SU-DHL-6 (cell line): ENCODE measurements at regions not wholly inside any gene's neighbourhood (a gene's known extent, or its start where the extent isn't known, plus 50 kb on each side); places are given as distances from the start of the nearest gene placed in this dataset.

Source experiments
- H2AFZ ChIP-seq: fragments of 200-600 bp; sonication (generic); 2 replicates; pipeline ENCODE4 v1.6.1; 2014; ENCODE audit warnings: low read depth, mild to moderate bottlenecking, moderate library complexity, mixed read lengths, antibody characterized with exemption, low read length; ENCODE audit not compliant: severe bottlenecking
- H3F3A ChIP-seq: fragments of 200-600 bp; shearing (Covaris generic); 2 replicates; pipeline ENCODE4 v1.6.0; 2016; ENCODE audit warnings: antibody characterized with exemption, mild to moderate bottlenecking; ENCODE audit not compliant: insufficient read depth
- H3K27ac ChIP-seq: fragments of 200-600 bp; sonication (generic); 2 replicates; pipeline ENCODE4 v1.5.1; 2016; ENCODE audit warnings: low read depth, mild to moderate bottlenecking, low read length, moderate library complexity, mixed read lengths
- H3K27me3 ChIP-seq: fragments of 200-600 bp; sonication (generic), shearing (Covaris generic); 2 replicates; pipeline ENCODE4 v1.6.0; 2014; ENCODE audit warnings: mild to moderate bottlenecking, low read length
- H3K36me3 ChIP-seq: fragments of 200-600 bp; sonication (generic); 2 replicates; pipeline ENCODE4 v1.6.1; 2014; ENCODE audit warnings: mild to moderate bottlenecking, low read length, mixed read lengths
- H3K4me2 ChIP-seq: fragments of 300-600, 200-600 bp; shearing (Covaris generic), sonication (generic); 2 replicates; pipeline ENCODE4 v1.6.0; 2014; ENCODE audit warnings: low read length, low read depth, mild to moderate bottlenecking; ENCODE audit not compliant: poor library complexity, severe bottlenecking
- H3K4me3 ChIP-seq: fragments of 200-600 bp; sonication (generic); 2 replicates; pipeline ENCODE4 v1.5.1; 2014; ENCODE audit warnings: antibody characterized with exemption, low read length, mild to moderate bottlenecking, mixed read lengths; ENCODE audit not compliant: insufficient read depth, poor library complexity, severe bottlenecking
- H3K79me2 ChIP-seq: fragments of 200-600 bp; sonication (generic); 2 replicates; pipeline ENCODE4 v1.6.1; 2014; ENCODE audit warnings: mild to moderate bottlenecking, low read length, moderate library complexity; ENCODE audit not compliant: insufficient read depth
- H3K9ac ChIP-seq: fragments of 200-600 bp; sonication (generic); 2 replicates; pipeline ENCODE4 v1.7.0; 2014; ENCODE audit warnings: mild to moderate bottlenecking, low read length
- H3K9me2 ChIP-seq: fragments of 200-600 bp; sonication (generic); replicated peaks from 2 replicates; pipeline ENCODE4 v1.6.1; 2014; ENCODE audit warnings: low read length; ENCODE audit not compliant: insufficient read depth
- H3K9me3 ChIP-seq: fragments of 200-600 bp; sonication (generic); 2 replicates; pipeline ENCODE4 v1.6.1; 2014; ENCODE audit warnings: low read length, mixed read lengths; ENCODE audit not compliant: insufficient read depth
- H4K20me1 ChIP-seq: fragments of 200-600 bp; sonication (generic); 2 replicates; pipeline ENCODE4 v1.6.1; 2014; ENCODE audit warnings: low read depth, mild to moderate bottlenecking, antibody characterized with exemption, low read length, moderate library complexity, mixed read lengths
- EZH2phosphoT487 ChIP-seq: fragments of 200-600 bp; sonication (generic), shearing (Covaris generic); conservative IDR thresholded peaks from 2 replicates; pipeline ENCODE4 v1.6.1; 2018; ENCODE audit warnings: mild to moderate bottlenecking, antibody characterized with exemption, low read length, moderate library complexity, mixed read lengths
- TF ChIP-seq, protein P1 (sequence below): fragments of 200-600 bp; sonication (generic); IDR thresholded peaks from one replicate; pipeline ENCODE4 v1.5.1; 2017; ENCODE audit warnings: antibody characterized with exemption, mild to moderate bottlenecking, low read length, moderate library complexity; ENCODE audit not compliant: insufficient read depth, poor library complexity, severe bottlenecking

GRCh38 chr5:175305251-175305650 is 138.7 kb downstream of the DRD1 start:
- Histone ChIP-seq H3F3A (no peaks in the 10 kb centered on the region), H3K9me3 (no peaks in the 10 kb centered on the region), H3K4me2 (no peak overlapping the region), H2AFZ (no peak overlapping the region), H3K9me2 (no peaks in the 10 kb centered on the region), H3K27me3 (no peaks in the 10 kb centered on the region), H4K20me1 (no peaks in the 10 kb centered on the region), H3K79me2 (no peaks in the 10 kb centered on the region), H3K27ac (no peak overlapping the region), H3K4me3 (no peak overlapping the region), H3K36me3 (no peaks in the 10 kb centered on the region), H3K9ac (no peak overlapping the region)
- TF ChIP-seq EZH2phosphoT487, result no peak
- TF ChIP-seq, protein P1, sequence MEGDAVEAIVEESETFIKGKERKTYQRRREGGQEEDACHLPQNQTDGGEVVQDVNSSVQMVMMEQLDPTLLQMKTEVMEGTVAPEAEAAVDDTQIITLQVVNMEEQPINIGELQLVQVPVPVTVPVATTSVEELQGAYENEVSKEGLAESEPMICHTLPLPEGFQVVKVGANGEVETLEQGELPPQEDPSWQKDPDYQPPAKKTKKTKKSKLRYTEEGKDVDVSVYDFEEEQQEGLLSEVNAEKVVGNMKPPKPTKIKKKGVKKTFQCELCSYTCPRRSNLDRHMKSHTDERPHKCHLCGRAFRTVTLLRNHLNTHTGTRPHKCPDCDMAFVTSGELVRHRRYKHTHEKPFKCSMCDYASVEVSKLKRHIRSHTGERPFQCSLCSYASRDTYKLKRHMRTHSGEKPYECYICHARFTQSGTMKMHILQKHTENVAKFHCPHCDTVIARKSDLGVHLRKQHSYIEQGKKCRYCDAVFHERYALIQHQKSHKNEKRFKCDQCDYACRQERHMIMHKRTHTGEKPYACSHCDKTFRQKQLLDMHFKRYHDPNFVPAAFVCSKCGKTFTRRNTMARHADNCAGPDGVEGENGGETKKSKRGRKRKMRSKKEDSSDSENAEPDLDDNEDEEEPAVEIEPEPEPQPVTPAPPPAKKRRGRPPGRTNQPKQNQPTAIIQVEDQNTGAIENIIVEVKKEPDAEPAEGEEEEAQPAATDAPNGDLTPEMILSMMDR, result no peak

DNA sequence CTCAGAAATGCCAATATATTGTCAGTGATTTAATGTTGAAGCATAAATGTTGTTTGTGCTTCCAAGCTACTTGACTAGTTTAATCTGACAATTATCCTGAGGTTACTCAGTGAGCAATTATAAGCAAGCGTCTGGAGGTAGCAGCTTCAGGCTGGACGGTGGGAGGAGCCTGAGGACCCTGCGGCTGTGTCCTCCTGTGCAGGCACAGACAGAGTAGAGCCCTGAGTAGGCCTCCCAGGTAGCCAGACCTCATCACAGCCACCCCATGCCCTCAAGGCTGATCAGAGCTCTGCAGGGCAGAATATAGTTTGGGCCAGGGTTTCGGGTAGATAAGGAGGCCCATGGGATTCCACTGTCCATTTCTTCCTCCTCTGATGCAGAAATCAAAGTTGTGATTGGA is 153.6 kb downstream of the DRD1 start:
- Histone ChIP-seq H3K27ac (no peak overlapping the region), H2AFZ (no peak overlapping the region), H3K9me3 (no peaks in the 10 kb centered on the region), H3K9me2 (no peaks in the 10 kb centered on the region), H3K9ac (no peak overlapping the region), H3K4me2 (no peak overlapping the region), H3F3A (no peaks in the 10 kb centered on the region), H3K27me3 (no peaks in the 10 kb centered on the region), H4K20me1 (no peaks in the 10 kb centered on the region), H3K4me3 (no peak overlapping the region), H3K79me2 (no peaks in the 10 kb centered on the region), H3K36me3 (no peaks in the 10 kb centered on the region)
- TF ChIP-seq EZH2phosphoT487, result no peak
- TF ChIP-seq, protein P1, result no peak

GRCh38 chr5:175288048-175288621 is 155.8 kb downstream of the DRD1 start:
- no peak for TF ChIP-seq EZH2phosphoT487
- TF ChIP-seq, protein P1, result no peak
- Histone ChIP-seq H2AFZ (no peak overlapping the region), H3K27me3 (no peaks in the 10 kb centered on the region), H3K9me2 (no peaks in the 10 kb centered on the region), H4K20me1 (no peaks in the 10 kb centered on the region), H3K27ac (no peak overlapping the region), H3K36me3 (no peaks in the 10 kb centered on the region), H3K4me2 (no peak overlapping the region), H3K79me2 (no peaks in the 10 kb centered on the region), H3K4me3 (no peak overlapping the region), H3K9me3 (no peaks in the 10 kb centered on the region), H3K9ac (no peak overlapping the region), H3F3A (no peaks in the 10 kb centered on the region)
